GM18858 (cell line): ENCODE measurements at regions not wholly inside any gene's neighbourhood (a gene's known extent, or its start where the extent isn't known, plus 50 kb on each side); places are given as distances from the start of the nearest gene placed in this dataset.
"Not testable (repeated sequence)": the region's sequence is repeated elsewhere in the genome, so short reads cannot be mapped to it uniquely, and the experiment has no call there.

Experiments
- ATAC-seq: cut with Tn5 transposase; IDR thresholded peaks from one replicate; pipeline ENCODE4 v1.9.1; 2021; ENCODE audit not compliant: unreplicated experiment

GRCh38 chr5:106853266-106853665 lies 817.5 kb downstream of the EFNA5 start:
- no peak for ATAC-seq

GRCh38 chr5:106849266-106849665 lies 821.5 kb downstream of the EFNA5 start:
- no peak for ATAC-seq

- peak; percentile 46 for ATAC-seq
Observed at GRCh38 chr5:106843812-106844416, 826.8 kb downstream of the EFNA5 start.

GRCh38 chr5:106833517-106833916 lies 837.2 kb downstream of the EFNA5 start:
- no peak for ATAC-seq

- ATAC-seq: no peak
Observed at GRCh38 chr5:106827061-106827460, 843.7 kb downstream of the EFNA5 start.

- no peak for ATAC-seq
Observed at GRCh38 chr5:106825374-106825773, 845.4 kb downstream of the EFNA5 start.

- ATAC-seq: no peak
Observed at GRCh38 chr5:106822851-106823250, 847.9 kb downstream of the EFNA5 start.

GRCh38 chr5:106818552-106818951 lies 852.2 kb downstream of the EFNA5 start:
- no peak for ATAC-seq

- no peak for ATAC-seq
Observed at GRCh38 chr5:106814961-106815360, 855.8 kb downstream of the EFNA5 start.

GRCh38 chr5:106801554-106801953 lies 869.2 kb downstream of the EFNA5 start:
- no peak for ATAC-seq

GRCh38 chr5:106797996-106798395 lies 872.7 kb downstream of the EFNA5 start:
- no peak for ATAC-seq

- ATAC-seq: no peak
Observed at GRCh38 chr5:106796081-106796480, 874.7 kb downstream of the EFNA5 start.

GRCh38 chr5:106784846-106785245 lies 885.9 kb downstream of the EFNA5 start:
- no peak for ATAC-seq

GRCh38 chr5:106780355-106780754 lies 890.4 kb downstream of the EFNA5 start:
- ATAC-seq: no peak

- not testable (repeated sequence) for ATAC-seq
Observed at GRCh38 chr5:106776515-106776914, 894.2 kb downstream of the EFNA5 start.

GRCh38 chr5:106768392-106768791 lies 902.3 kb downstream of the EFNA5 start:
- no peak for ATAC-seq

- ATAC-seq: no peak
Observed at GRCh38 chr5:106766916-106767315, 903.8 kb downstream of the EFNA5 start.

- no peak for ATAC-seq
Observed at GRCh38 chr5:106759581-106759980, 911.2 kb downstream of the EFNA5 start.

GRCh38 chr5:106759152-106759551 lies 911.6 kb downstream of the EFNA5 start:
- ATAC-seq: no peak

GRCh38 chr5:106757672-106758071 lies 913.1 kb downstream of the EFNA5 start:
- ATAC-seq: no peak

GRCh38 chr5:106755789-106756188 lies 914.9 kb downstream of the EFNA5 start:
- no peak for ATAC-seq

GRCh38 chr5:106755066-106755465 lies 915.7 kb downstream of the EFNA5 start:
- no peak for ATAC-seq

GRCh38 chr5:106749826-106750225 lies 920.9 kb downstream of the EFNA5 start:
- ATAC-seq: no peak
